NCI-H2196 (cell line): ENCODE measurements at regions not wholly inside any gene's neighbourhood (a gene's known extent, or its start where the extent isn't known, plus 50 kb on each side); places are given as distances from the start of the nearest gene placed in this dataset.

Source experiments
- DNase-seq: peaks from one replicate; lab custom pipeline; 2025; ENCODE audit not compliant: unreplicated experiment; lab: John Stamatoyannopoulos, UW

GRCh38 chr10:113320211-113320610 lies 232.6 kb upstream of the HABP2 start:
- no peak for DNase-seq

- no peak for DNase-seq
These were observed 231.9 kb upstream of the HABP2 start for GRCh38 chr10:113320987-113321386.

- DNase-seq: no peak
These were observed 230.0 kb upstream of the HABP2 start for GRCh38 chr10:113322843-113323242.

- no peak for DNase-seq
These were observed 228.9 kb upstream of the HABP2 start for GRCh38 chr10:113323985-113324384.

GRCh38 chr10:113326160-113327111 lies 226.4 kb upstream of the HABP2 start:
- no peak for DNase-seq

GRCh38 chr10:113329121-113329596 lies 223.7 kb upstream of the HABP2 start:
- no peak for DNase-seq

GRCh38 chr10:113331961-113332360 lies 220.9 kb upstream of the HABP2 start:
- DNase-seq: no peak

- no peak for DNase-seq
These were observed 219.5 kb upstream of the HABP2 start for GRCh38 chr10:113333313-113333712.

GRCh38 chr10:113335592-113335991 lies 217.3 kb upstream of the HABP2 start:
- DNase-seq: no peak

- no peak for DNase-seq
These were observed 216.2 kb upstream of the HABP2 start for GRCh38 chr10:113336549-113337130.

GRCh38 chr10:113337142-113337541 lies 215.7 kb upstream of the HABP2 start:
- no peak for DNase-seq

- no peak for DNase-seq
These were observed 213.7 kb upstream of the HABP2 start for GRCh38 chr10:113339121-113339520.

- DNase-seq: no peak
These were observed 212.6 kb upstream of the HABP2 start for GRCh38 chr10:113340282-113340681.

GRCh38 chr10:113341138-113341537 lies 211.7 kb upstream of the HABP2 start:
- DNase-seq: no peak

GRCh38 chr10:113345826-113346624 lies 206.8 kb upstream of the HABP2 start:
- no peak for DNase-seq

- DNase-seq: peak; percentile 4
These were observed 205.3 kb upstream of the HABP2 start for GRCh38 chr10:113347508-113347907.

- DNase-seq: no peak
These were observed 204.2 kb upstream of the HABP2 start for GRCh38 chr10:113348694-113349093.

- no peak for DNase-seq
These were observed 202.4 kb upstream of the HABP2 start for GRCh38 chr10:113350311-113351040.

GRCh38 chr10:113354711-113355110 lies 198.1 kb upstream of the HABP2 start:
- no peak for DNase-seq

- no peak for DNase-seq
These were observed 195.8 kb upstream of the HABP2 start for GRCh38 chr10:113356794-113357680.
